GM23338 (cell line): ENCODE measurements at regions not wholly inside any gene's neighbourhood (a gene's known extent, or its start where the extent isn't known, plus 50 kb on each side); places are given as distances from the start of the nearest gene placed in this dataset.

Experiments
- ATAC-seq: fragments of 200-7000 bp; cut with Tn5 transposase; 3 replicates; pipeline ENCODE4 v1.9.1; 2020
- DNase-seq: peaks from one replicate; pipeline ENCODE4 v3.0.0-alpha.2; 2015; ENCODE audit warnings: low spot score
- H2AFZ ChIP-seq: fragments of 200-600 bp; sonication (generic); 2 replicates; pipeline ENCODE4 v1.8.0; 2016; ENCODE audit warnings: antibody characterized with exemption, mild to moderate bottlenecking, moderate library complexity
- H3F3A ChIP-seq: fragments of 200-600 bp; sonication (generic); replicated peaks from 2 replicates; pipeline ENCODE4 v1.8.0; 2017; ENCODE audit warnings: antibody characterized with exemption, mixed run types, low read depth
- H3K27ac ChIP-seq: fragments of 200-600 bp; sonication (generic); 2 replicates; pipeline ENCODE4 v1.6.1; 2016; ENCODE audit warnings: low read depth
- H3K27me3 ChIP-seq: fragments of 200-600 bp; sonication (generic); 2 replicates; pipeline ENCODE4 v1.8.0; 2016; ENCODE audit warnings: mild to moderate bottlenecking, mixed run types, moderate library complexity; ENCODE audit not compliant: insufficient read depth
- H3K36me3 ChIP-seq: fragments of 200-600 bp; sonication (generic); 2 replicates; pipeline ENCODE4 v1.8.0; 2016; ENCODE audit warnings: mild to moderate bottlenecking; ENCODE audit not compliant: insufficient read depth
- H3K4me1 ChIP-seq: fragments of 200-600 bp; sonication (generic); 2 replicates; pipeline ENCODE4 v1.8.0; 2016; ENCODE audit warnings: mild to moderate bottlenecking, moderate library complexity; ENCODE audit not compliant: insufficient read depth
- H3K4me2 ChIP-seq: fragments of 200-600 bp; sonication (generic); 2 replicates; pipeline ENCODE4 v1.7.1; 2017; ENCODE audit warnings: mixed run types
- H3K4me3 ChIP-seq: fragments of 200-600 bp; sonication (generic); 2 replicates; pipeline ENCODE4 v1.6.1; 2016; ENCODE audit warnings: mixed run types
- H3K79me2 ChIP-seq: fragments of 200-600 bp; sonication (generic); replicated peaks from 2 replicates; pipeline ENCODE4 v1.8.0; 2017; ENCODE audit warnings: mild to moderate bottlenecking; ENCODE audit not compliant: insufficient read depth
- H3K9me2 ChIP-seq: fragments of 200-600 bp; sonication (generic); 2 replicates; pipeline ENCODE4 v1.8.0; 2017; ENCODE audit not compliant: insufficient read depth
- H4K20me1 ChIP-seq: fragments of 200-600 bp; sonication (generic); replicated peaks from 2 replicates; pipeline ENCODE4 v1.8.0; 2017; ENCODE audit warnings: mild to moderate bottlenecking; ENCODE audit not compliant: insufficient read depth
- H3K27ac Mint-ChIP-seq: 2 replicates; pipeline ENCODE4 v1.8.0; 2020; ENCODE audit warnings: inconsistent platforms, mild to moderate bottlenecking, moderate library complexity, mixed read lengths
- H3K27me3 Mint-ChIP-seq: 3 replicates; pipeline ENCODE4 v1.8.0; 2022; ENCODE audit warnings: low read depth, mild to moderate bottlenecking, moderate library complexity, mixed read lengths, inconsistent platforms; ENCODE audit not compliant: insufficient read depth, poor library complexity
- H3K36me3 Mint-ChIP-seq: 3 replicates; pipeline ENCODE4 v1.8.0; 2021; ENCODE audit warnings: low read depth, mild to moderate bottlenecking, inconsistent platforms, moderate library complexity, mixed read lengths
- H3K4me1 Mint-ChIP-seq: 3 replicates; pipeline ENCODE4 v1.8.0; 2020; ENCODE audit warnings: mild to moderate bottlenecking, inconsistent platforms, mixed read lengths
- H3K4me3 Mint-ChIP-seq: 3 replicates; pipeline ENCODE4 v1.8.0; 2021; ENCODE audit warnings: moderate library complexity, mild to moderate bottlenecking, inconsistent platforms, mixed read lengths
- H3K9me3 Mint-ChIP-seq: 3 replicates; pipeline ENCODE4 v1.8.0; 2020; ENCODE audit warnings: moderate library complexity, mild to moderate bottlenecking, inconsistent platforms, mixed read lengths
- CREB1 ChIP-seq: fragments of 250-450 bp; sonication (Bioruptor Pico); IDR thresholded peaks from 2 replicates; pipeline ENCODE4 v1.5.0; 2020; ENCODE audit warnings: low read depth, mild to moderate bottlenecking, moderate library complexity
- CTCF ChIP-seq, 2 experiments: fragments of 200-600 bp in 1 of 2; sonication (generic) in 1 of 2; conservative IDR thresholded peaks; 2 replicates each; pipeline versions ENCODE4 v1.5.1 to v1.6.1; 2016 to 2017; ENCODE audit warnings: antibody characterized with exemption in 2 of 2, low read depth in 2 of 2, mild to moderate bottlenecking in 2 of 2, moderate library complexity in 1 of 2
- ETS1 ChIP-seq: IDR thresholded peaks from 2 replicates; pipeline ENCODE4 v1.6.1; 2016; ENCODE audit warnings: antibody characterized with exemption
- EZH2 ChIP-seq: fragments of 200-600 bp; sonication (generic); IDR thresholded peaks from one replicate; pipeline ENCODE4 v1.8.0; 2017; ENCODE audit warnings: antibody characterized with exemption, mild to moderate bottlenecking, low read depth; ENCODE audit not compliant: unreplicated experiment
- EZH2phosphoT487 ChIP-seq: fragments of 200-600 bp; sonication (generic); IDR thresholded peaks from one replicate; pipeline ENCODE4 v1.8.1; 2018; ENCODE audit warnings: antibody characterized with exemption; ENCODE audit not compliant: unreplicated experiment
- JUNB ChIP-seq: IDR thresholded peaks from one replicate; pipeline ENCODE4 v1.6.1; 2016; ENCODE audit warnings: antibody characterized with exemption; ENCODE audit not compliant: unreplicated experiment
- NANOG ChIP-seq: IDR thresholded peaks from 2 replicates; pipeline ENCODE4 v1.6.1; 2016; ENCODE audit warnings: antibody characterized with exemption, borderline replicate concordance
- POLR2AphosphoS5 ChIP-seq: IDR thresholded peaks from 2 replicates; pipeline ENCODE4 v1.6.1; 2016; ENCODE audit warnings: antibody characterized with exemption, low read depth
- REST ChIP-seq: IDR thresholded peaks from one replicate; pipeline ENCODE4 v1.6.1; 2018; ENCODE audit warnings: antibody characterized with exemption; ENCODE audit not compliant: unreplicated experiment
- STAT1 ChIP-seq: IDR thresholded peaks from one replicate; pipeline ENCODE4 v1.6.1; 2016; ENCODE audit warnings: antibody characterized with exemption; ENCODE audit not compliant: unreplicated experiment
- ZNF114 ChIP-seq: fragments of 250-450 bp; sonication (Bioruptor Pico); IDR thresholded peaks from 2 replicates; pipeline ENCODE4 v1.5.0; 2020; ENCODE audit warnings: mild to moderate bottlenecking, moderate library complexity
- ZNF331 ChIP-seq: fragments of 250-450 bp; sonication (Bioruptor Pico); IDR thresholded peaks from 2 replicates; pipeline ENCODE4 v1.5.0; 2020; ENCODE audit warnings: low read depth, mild to moderate bottlenecking, moderate library complexity
- ZNF462 ChIP-seq: fragments of 250-450 bp; sonication (Bioruptor Pico); IDR thresholded peaks from 2 replicates; pipeline ENCODE4 v1.5.0; 2020; ENCODE audit warnings: mild to moderate bottlenecking, moderate library complexity

DNA sequence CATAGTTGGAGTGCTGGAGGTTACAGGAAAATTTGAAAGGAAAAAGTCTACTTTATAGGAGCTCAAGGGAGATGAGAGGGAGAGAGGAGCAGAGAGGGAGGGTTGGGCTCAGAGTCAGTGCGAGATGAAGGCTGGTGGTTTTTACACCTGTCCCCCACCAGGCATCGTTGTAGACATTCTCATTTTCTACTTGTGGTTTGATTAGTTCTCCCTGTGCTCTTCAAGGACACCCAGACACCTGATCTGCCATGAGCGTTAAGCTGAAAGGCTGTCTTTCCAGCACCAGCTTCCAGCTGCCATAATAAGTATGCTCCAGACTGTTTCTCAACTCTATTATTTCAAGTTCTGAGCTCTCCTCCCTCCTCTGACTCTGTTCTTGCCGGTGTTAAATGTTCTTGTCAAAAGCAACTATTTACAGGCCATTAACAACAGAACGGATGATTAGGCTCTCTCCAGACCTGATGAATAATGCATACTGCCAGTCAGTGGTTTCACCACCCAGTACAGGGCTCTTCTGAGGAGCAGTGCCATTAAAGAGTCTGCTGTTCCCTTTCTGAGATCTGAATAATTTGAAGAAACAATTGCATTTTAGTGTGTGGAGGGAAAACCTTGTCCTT, 514.6 kb upstream of the MCTP2 start:
- Histone ChIP-seq H3K36me3 (no peaks in the 10 kb centered on the region), H3K4me3 (no peak overlapping the region), H4K20me1 (no peaks in the 10 kb centered on the region), H3K4me1 (no peaks in the 10 kb centered on the region), H3K27ac (no peak overlapping the region), H3K27me3 (no peaks in the 10 kb centered on the region), H2AFZ (no peak overlapping the region), H3K4me2 (no peak overlapping the region), H3K9me2 (no peaks in the 10 kb centered on the region), H3K79me2 (no peaks in the 10 kb centered on the region), H3F3A (no peaks in the 10 kb centered on the region)
- Mint-ChIP-seq H3K27me3 (no peaks in the 10 kb centered on the region), H3K36me3 (no peaks in the 10 kb centered on the region), H3K9me3 (no peaks in the 10 kb centered on the region), H3K4me3 (no peak overlapping the region), H3K27ac (no peak overlapping the region), H3K4me1 (peaks cover 8% of the 10 kb centered on the region; the same call in 2 of the 3 replicates)
- TF ChIP-seq JUNB: no peak
- TF ChIP-seq STAT1: no peak
- TF ChIP-seq ZNF331 (CRISPR knock-in tag): no peak
- no peak for TF ChIP-seq CREB1 (CRISPR knock-in tag)
- no peak for TF ChIP-seq NANOG
- no peak for TF ChIP-seq CTCF (conservative IDR thresholded peaks at IDR 0.05; ENCODE audit: low read depth in 2 of 2)
- no peak for TF ChIP-seq POLR2AphosphoS5
- TF ChIP-seq EZH2: no peak
- no peak for TF ChIP-seq ZNF114 (CRISPR knock-in tag)
- no peak for TF ChIP-seq REST
- no peak for TF ChIP-seq ZNF462 (CRISPR knock-in tag)
- no peak for TF ChIP-seq EZH2phosphoT487
- no peak for TF ChIP-seq ETS1
- no peak for DNase-seq
- ATAC-seq: no peak
